ENCODE measurements at regions not wholly inside any gene's neighbourhood (a gene's known extent, or its start where the extent isn't known, plus 50 kb on each side); places are given as distances from the start of the nearest gene placed in this dataset.

DNA sequence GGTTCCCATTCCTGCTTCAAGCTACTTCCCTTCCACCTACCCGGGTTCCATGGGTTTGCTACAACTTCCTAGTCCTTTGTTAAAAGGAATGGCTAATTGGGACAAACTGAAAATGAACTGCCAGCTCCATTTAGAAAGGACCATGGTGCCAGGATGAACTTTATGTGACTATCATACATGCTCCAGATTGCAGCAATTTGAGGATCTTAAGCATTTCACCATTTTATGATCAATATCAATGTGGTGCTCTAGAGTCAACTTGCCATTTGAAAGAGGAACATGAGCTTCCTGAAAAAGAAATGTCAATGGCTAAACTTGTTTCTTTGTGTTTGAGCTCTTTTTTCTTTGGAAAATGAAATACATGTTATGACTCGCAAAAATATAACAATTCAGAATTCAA lies 92.7 kb upstream of the IL15 start:
- TF ChIP-seq POLR2A (IDR thresholded peaks at IDR 0.05) (no peak), POLR2AphosphoS5 (IDR thresholded peaks at IDR 0.05) (no peak), EP300 (IDR thresholded peaks at IDR 0.05) (no peak)
- TF ChIP-seq, protein P1, sequence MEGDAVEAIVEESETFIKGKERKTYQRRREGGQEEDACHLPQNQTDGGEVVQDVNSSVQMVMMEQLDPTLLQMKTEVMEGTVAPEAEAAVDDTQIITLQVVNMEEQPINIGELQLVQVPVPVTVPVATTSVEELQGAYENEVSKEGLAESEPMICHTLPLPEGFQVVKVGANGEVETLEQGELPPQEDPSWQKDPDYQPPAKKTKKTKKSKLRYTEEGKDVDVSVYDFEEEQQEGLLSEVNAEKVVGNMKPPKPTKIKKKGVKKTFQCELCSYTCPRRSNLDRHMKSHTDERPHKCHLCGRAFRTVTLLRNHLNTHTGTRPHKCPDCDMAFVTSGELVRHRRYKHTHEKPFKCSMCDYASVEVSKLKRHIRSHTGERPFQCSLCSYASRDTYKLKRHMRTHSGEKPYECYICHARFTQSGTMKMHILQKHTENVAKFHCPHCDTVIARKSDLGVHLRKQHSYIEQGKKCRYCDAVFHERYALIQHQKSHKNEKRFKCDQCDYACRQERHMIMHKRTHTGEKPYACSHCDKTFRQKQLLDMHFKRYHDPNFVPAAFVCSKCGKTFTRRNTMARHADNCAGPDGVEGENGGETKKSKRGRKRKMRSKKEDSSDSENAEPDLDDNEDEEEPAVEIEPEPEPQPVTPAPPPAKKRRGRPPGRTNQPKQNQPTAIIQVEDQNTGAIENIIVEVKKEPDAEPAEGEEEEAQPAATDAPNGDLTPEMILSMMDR (IDR thresholded peaks at IDR 0.05) = no peak
